ENCODE measurements at regions not wholly inside any gene's neighbourhood (a gene's known extent, or its start where the extent isn't known, plus 50 kb on each side); places are given as distances from the start of the nearest gene placed in this dataset.

- Histone ChIP-seq H3K4me3 (no peak overlapping the region), H3K4me1 (no peaks in the 10 kb centered on the region), H3K27me3 (no peaks in the 10 kb centered on the region), H3K36me3 (no peaks in the 10 kb centered on the region), H3K9me3 (no peaks in the 10 kb centered on the region), H3K27ac (no peak overlapping the region)
- intact Hi-C loops (cut with DNase I): no loop called here
- ATAC-seq (no peak), DNase-seq (no peak)
- TF ChIP-seq CTCF (IDR thresholded peaks at IDR 0.05): no peak
Measured at GRCh38 chr7:138398857-138399256, 61.2 kb upstream of the TRIM24 start.

GRCh38 chr7:138400400-138400886 lies 59.6 kb upstream of the TRIM24 start:
- Histone ChIP-seq H3K36me3 (no peaks in the 10 kb centered on the region), H3K4me3 (no peak overlapping the region), H3K27me3 (no peaks in the 10 kb centered on the region), H3K4me1 (no peaks in the 10 kb centered on the region), H3K9me3 (no peaks in the 10 kb centered on the region), H3K27ac (no peak overlapping the region)
- DNase-seq (no peak), ATAC-seq (no peak)
- intact Hi-C loops (cut with DNase I): no loop called here
- no peak for TF ChIP-seq CTCF (IDR thresholded peaks at IDR 0.05)

- Histone ChIP-seq H3K36me3 (no peaks in the 10 kb centered on the region), H3K27ac (no peak overlapping the region), H3K4me1 (no peaks in the 10 kb centered on the region), H3K4me3 (no peak overlapping the region), H3K9me3 (no peaks in the 10 kb centered on the region), H3K27me3 (no peaks in the 10 kb centered on the region)
- DNase-seq: no peak
- ATAC-seq: no peak
- intact Hi-C loops (cut with DNase I): no loop called here
- no peak for TF ChIP-seq CTCF (IDR thresholded peaks at IDR 0.05)
Measured at GRCh38 chr7:138402749-138403148, 57.3 kb upstream of the TRIM24 start.

- Histone ChIP-seq H3K27me3 (no peaks in the 10 kb centered on the region), H3K9me3 (no peaks in the 10 kb centered on the region), H3K4me3 (no peak overlapping the region), H3K36me3 (no peaks in the 10 kb centered on the region), H3K4me1 (no peaks in the 10 kb centered on the region), H3K27ac (no peak overlapping the region)
- DNase-seq: no peak
- ATAC-seq: no peak
- TF ChIP-seq CTCF (IDR thresholded peaks at IDR 0.05): no peak
- intact Hi-C loops (cut with DNase I): no loop called here
Measured at GRCh38 chr7:138405496-138405895, 54.6 kb upstream of the TRIM24 start.

- intact Hi-C loops (cut with DNase I): no loop called here
Measured at GRCh38 chr7:138407792-138408191, 52.3 kb upstream of the TRIM24 start.

More at GRCh38 chr7:138407792-138408191, 52.3 kb upstream of the TRIM24 start:
- H3K9me3 ChIP-seq: no peaks in the 10 kb centered on the region
- no peak for TF ChIP-seq CTCF (IDR thresholded peaks at IDR 0.05)
- DNase-seq: no peak
- no peaks in the 10 kb centered on the region for H3K4me1 ChIP-seq
- H3K36me3 ChIP-seq: no peaks in the 10 kb centered on the region
- ATAC-seq: no peak
- no peak overlapping the region for H3K4me3 ChIP-seq
- no peaks in the 10 kb centered on the region for H3K27me3 ChIP-seq
- no peak overlapping the region for H3K27ac ChIP-seq

Data from upper lobe of right lung (tissue), 1 donor.